HUES6 (cell line): ENCODE measurements at regions not wholly inside any gene's neighbourhood (a gene's known extent, or its start where the extent isn't known, plus 50 kb on each side); places are given as distances from the start of the nearest gene placed in this dataset.

Experiments
- H3K27ac ChIP-seq: 2 replicates; pipeline ENCODE4 v1.7.0; 2013; ENCODE audit warnings: low read depth, mild to moderate bottlenecking, low read length, inconsistent platforms
- H3K27me3 ChIP-seq: 2 replicates; pipeline ENCODE4 v1.6.1; 2013; ENCODE audit warnings: low read length; ENCODE audit not compliant: control insufficient read depth, insufficient read depth
- H3K36me3 ChIP-seq: 2 replicates; pipeline ENCODE4 v1.6.1; 2013; ENCODE audit warnings: low read length; ENCODE audit not compliant: control insufficient read depth, insufficient read depth
- H3K4me1 ChIP-seq: 2 replicates; pipeline ENCODE4 v1.6.1; 2013; ENCODE audit warnings: low read length; ENCODE audit not compliant: control insufficient read depth, insufficient read depth
- H3K4me3 ChIP-seq: 2 replicates; pipeline ENCODE4 v1.5.1; 2013; ENCODE audit warnings: low read depth, low read length
- H3K9ac ChIP-seq: one replicate; pipeline ENCODE4 v1.6.1; 2013; ENCODE audit warnings: mild to moderate bottlenecking, low read length
- H3K9me3 ChIP-seq: 2 replicates; pipeline ENCODE4 v1.6.1; 2013; ENCODE audit warnings: low read depth, low read length; ENCODE audit not compliant: control insufficient read depth, insufficient read depth

DNA sequence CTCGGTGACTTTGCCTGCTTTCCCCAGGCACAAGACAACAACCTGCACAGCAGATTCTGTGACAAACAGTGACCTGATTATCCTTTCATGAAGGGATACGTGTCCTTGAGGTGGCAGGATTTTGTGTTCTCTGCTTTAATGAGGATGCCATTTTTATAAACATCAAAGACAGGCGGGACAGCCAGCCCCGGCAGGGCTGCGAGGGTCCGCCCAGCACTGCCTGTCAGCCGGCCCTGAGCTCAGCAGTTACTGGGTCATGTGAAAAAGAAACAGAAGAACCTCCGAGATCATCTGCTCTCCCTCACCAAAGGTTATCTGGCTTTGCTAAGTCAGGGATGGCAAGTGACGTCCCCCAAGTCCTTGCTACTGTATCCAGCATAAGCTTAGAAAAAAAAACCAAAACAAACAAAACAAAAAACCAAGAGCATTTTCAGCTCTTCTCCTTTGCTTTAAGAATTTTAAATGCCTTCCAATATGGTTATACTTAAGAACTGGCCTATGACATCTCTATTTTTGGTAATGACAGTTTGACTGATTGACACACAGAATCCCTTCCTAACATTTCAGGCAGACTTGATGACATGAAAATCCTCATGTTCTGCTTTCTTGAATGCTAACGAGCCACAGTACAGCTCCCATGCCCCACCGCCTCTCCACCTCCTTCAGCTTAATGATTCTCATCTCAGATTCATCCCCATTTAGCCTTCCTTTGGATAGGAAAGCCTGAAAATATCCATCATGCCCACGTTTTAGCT is 666.6 kb upstream of the ARGLU1 start:
- Histone ChIP-seq H3K9me3 (no peaks in the 10 kb centered on the region), H3K9ac (no peak overlapping the region), H3K36me3 (no peaks in the 10 kb centered on the region), H3K4me3 (no peak overlapping the region), H3K27me3 (no peaks in the 10 kb centered on the region), H3K27ac (no peak overlapping the region), H3K4me1 (no peaks in the 10 kb centered on the region)

DNA sequence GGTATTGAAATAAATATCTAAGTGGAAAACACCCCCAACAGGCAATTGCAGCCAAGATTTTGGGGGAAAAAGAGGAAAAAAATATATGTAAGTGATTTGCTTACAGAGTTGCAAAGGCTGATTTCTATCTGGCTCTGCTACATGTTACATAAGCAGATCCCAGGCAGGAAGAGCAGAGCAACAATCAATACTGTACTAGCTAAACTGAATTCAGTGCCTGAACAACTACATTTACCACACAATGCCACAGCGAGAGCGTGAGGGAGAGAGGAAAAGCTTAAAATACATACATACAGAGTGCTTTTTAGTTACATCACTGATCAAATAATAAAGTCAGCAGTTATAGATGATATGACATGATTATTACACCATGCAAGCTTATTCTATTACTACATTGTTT is 665.6 kb upstream of the ARGLU1 start:
- H3K9me3 ChIP-seq = no peaks in the 10 kb centered on the region
- no peak overlapping the region for H3K27ac ChIP-seq
- no peak overlapping the region for H3K9ac ChIP-seq
- no peaks in the 10 kb centered on the region for H3K36me3 ChIP-seq
- no peak overlapping the region for H3K4me3 ChIP-seq
- no peaks in the 10 kb centered on the region for H3K27me3 ChIP-seq
- no peaks in the 10 kb centered on the region for H3K4me1 ChIP-seq

GRCh38 chr13:107231944-107232343 is 664.0 kb upstream of the ARGLU1 start:
- Histone ChIP-seq H3K4me3 (no peak overlapping the region), H3K27ac (no peak overlapping the region)

DNA sequence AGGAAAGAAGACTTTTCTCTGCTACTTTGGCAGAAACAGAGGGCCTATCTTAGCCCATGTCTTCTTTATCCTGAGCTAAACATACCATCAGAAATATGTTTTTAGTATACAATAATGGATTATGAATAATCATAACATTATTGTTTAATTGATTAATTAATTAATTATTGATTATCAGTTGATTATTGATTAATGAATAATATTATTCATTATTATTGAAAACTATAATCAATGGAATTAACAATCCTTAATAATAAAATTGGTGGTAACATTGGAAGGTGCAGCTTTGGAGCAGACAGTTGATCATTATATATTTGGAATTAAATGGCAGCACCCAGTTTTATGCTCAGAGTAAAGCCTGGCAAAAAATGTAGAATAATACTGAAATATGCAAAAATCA is 655.9 kb upstream of the ARGLU1 start:
- no peak overlapping the region for H3K9ac ChIP-seq
- H3K36me3 ChIP-seq = no peaks in the 10 kb centered on the region
- no peak overlapping the region for H3K27ac ChIP-seq
- no peak overlapping the region for H3K4me3 ChIP-seq
- no peaks in the 10 kb centered on the region for H3K9me3 ChIP-seq
- no peaks in the 10 kb centered on the region for H3K4me1 ChIP-seq
- no peaks in the 10 kb centered on the region for H3K27me3 ChIP-seq

More at GRCh38 chr13:107231944-107232343, 664.0 kb upstream of the ARGLU1 start:
- Histone ChIP-seq H3K27me3 (no peaks in the 10 kb centered on the region), H3K9me3 (no peaks in the 10 kb centered on the region), H3K36me3 (no peaks in the 10 kb centered on the region), H3K4me1 (no peaks in the 10 kb centered on the region), H3K9ac (no peak overlapping the region)

DNA sequence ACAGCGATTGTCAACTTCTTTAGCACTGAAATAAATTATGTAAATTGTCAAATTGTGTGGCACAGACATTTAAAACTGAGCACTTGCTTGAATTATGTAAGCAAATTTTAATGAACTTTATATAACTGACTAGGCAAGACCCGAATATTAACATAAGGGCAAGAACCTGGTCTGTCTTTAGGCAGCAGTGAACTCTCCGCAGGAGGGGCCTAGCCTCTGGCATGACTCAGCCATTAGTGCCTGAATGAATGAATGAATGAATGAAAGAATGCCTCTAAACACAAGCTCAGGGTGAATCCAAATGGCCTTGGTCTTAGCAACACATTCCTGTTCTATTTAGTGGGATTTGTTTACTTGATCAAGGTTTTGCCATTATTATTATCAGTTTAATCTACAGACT is 654.7 kb upstream of the ARGLU1 start:
- Histone ChIP-seq H3K27ac (no peak overlapping the region), H3K9me3 (no peaks in the 10 kb centered on the region), H3K4me1 (no peaks in the 10 kb centered on the region), H3K9ac (no peak overlapping the region), H3K36me3 (no peaks in the 10 kb centered on the region), H3K4me3 (no peak overlapping the region), H3K27me3 (no peaks in the 10 kb centered on the region)

DNA sequence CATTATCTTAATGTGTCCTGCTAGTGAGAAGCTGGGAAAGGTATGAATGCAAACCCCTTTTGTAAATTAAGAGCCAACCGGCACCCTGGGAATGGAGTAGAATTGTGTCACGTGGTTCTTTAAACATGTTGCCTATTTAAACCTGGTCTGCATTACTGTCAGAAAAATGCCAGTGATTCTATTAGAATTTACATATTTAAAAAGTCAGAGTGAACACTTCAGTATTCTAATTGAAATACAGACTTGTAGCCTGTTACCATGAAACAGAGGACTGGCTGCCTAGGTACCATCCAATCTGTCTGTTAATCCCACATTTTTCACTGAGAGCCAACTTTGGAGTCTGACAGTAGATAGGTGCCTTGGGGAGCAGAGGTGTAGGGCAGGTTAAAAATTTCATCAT is 652.3 kb upstream of the ARGLU1 start:
- Histone ChIP-seq H3K27ac (no peak overlapping the region), H3K9ac (no peak overlapping the region), H3K27me3 (no peaks in the 10 kb centered on the region), H3K4me3 (no peak overlapping the region), H3K4me1 (peaks cover 6% of the 10 kb centered on the region), H3K9me3 (no peaks in the 10 kb centered on the region), H3K36me3 (no peaks in the 10 kb centered on the region)

DNA sequence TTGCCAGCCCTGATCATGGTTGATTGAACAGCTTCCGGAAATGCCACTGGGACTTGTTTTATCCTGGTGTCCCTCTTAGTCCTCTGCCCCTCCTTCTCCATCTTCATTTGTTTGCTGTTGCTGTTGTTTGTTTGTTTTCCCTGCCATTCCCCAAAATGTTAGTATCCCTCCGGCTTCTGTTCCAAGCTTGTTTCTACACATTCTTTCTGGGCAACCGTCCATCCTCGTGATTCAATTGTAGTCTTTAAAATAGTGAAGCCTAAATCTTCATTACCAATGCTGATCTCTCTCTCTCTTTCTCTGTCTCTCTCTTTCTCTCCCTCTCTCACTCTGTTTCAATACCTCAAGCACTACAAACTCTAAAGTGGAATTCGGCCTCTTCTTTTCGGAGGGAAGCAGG is 649.3 kb upstream of the ARGLU1 start:
- Histone ChIP-seq H3K9ac (no peak overlapping the region), H3K27me3 (no peaks in the 10 kb centered on the region), H3K36me3 (no peaks in the 10 kb centered on the region), H3K9me3 (no peaks in the 10 kb centered on the region), H3K4me1 (peaks cover 6% of the 10 kb centered on the region), H3K27ac (no peak overlapping the region), H3K4me3 (no peak overlapping the region)

DNA sequence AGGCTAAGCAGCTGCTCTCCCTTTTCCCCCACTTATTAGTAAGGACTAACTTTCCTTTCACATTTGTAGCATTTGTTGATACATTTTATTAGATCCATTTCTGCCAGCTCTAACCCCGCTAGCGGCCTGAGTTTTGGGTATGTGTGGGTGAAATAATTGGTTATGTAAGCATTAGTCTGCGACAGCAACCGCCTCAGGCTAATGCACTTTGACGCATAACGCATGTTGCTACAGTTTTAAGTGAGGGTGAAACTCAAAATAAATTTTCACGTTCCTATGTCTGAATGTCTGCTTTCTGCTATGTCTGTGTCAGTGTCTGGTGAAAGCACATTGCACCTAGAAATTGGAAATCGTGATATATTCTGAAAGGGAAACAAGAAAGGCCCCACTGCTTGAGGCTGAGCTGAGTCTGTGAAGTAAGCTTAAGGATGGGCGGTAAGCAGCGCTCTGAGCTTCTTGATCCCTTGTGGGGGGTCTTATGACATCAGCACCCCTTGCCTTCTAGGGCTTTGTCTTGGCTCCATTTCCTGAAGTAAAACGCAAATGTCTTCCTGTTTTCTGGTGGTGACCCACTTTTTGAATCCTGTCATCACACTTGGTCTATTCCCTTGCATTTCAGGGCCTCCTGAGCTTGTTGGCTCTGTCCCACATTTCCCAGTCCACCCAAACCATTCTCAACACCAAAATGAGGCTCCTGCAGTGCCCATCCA is 648.3 kb upstream of the ARGLU1 start:
- no peak overlapping the region for H3K4me3 ChIP-seq
- H3K9ac ChIP-seq = no peak overlapping the region
- H3K27me3 ChIP-seq = no peaks in the 10 kb centered on the region
- H3K27ac ChIP-seq = no peak overlapping the region
- H3K9me3 ChIP-seq = no peaks in the 10 kb centered on the region
- no peaks in the 10 kb centered on the region for H3K36me3 ChIP-seq
- H3K4me1 ChIP-seq = peaks cover 6% of the 10 kb centered on the region

DNA sequence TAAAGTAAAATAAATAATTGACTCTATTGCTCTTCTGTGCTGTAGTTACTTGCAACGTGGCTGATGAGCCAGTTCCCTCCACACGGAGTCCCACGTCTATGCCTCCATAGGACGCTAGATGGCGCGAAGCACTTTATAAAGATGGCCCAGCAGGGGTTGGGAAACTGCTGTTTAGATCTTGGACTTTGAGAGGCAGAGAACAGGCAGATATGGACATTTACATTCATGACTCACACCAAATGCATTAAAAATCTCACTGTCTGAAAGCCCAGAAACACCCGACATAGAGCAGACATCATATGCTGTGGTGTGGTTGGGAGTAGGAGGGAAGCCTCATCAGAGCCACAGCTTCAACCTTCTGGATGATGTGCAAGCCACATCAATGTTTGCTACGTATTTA is 643.1 kb upstream of the ARGLU1 start:
- H3K4me3 ChIP-seq = no peak overlapping the region
- H3K9me3 ChIP-seq = no peaks in the 10 kb centered on the region
- no peak overlapping the region for H3K27ac ChIP-seq
- H3K4me1 ChIP-seq = peaks cover under 1% of the 10 kb centered on the region
- H3K36me3 ChIP-seq = no peaks in the 10 kb centered on the region
- no peaks in the 10 kb centered on the region for H3K27me3 ChIP-seq
- no peak overlapping the region for H3K9ac ChIP-seq

DNA sequence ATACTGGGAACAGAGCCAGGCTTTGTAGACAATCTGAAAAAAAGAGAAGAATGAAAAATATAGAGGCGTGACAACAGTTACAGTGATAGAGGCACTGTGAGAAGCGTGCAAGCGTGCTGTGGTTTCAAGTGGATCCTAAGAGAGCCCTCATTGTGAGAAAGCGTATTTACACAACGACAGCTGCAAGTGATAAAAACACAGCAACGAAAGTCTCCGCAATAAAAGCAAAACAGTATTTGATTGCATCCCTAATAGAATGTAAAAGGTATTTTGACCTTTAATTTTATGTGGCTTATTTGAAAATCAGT is 642.7 kb upstream of the ARGLU1 start:
- Histone ChIP-seq H3K27me3 (no peaks in the 10 kb centered on the region), H3K4me3 (no peak overlapping the region), H3K36me3 (no peaks in the 10 kb centered on the region), H3K4me1 (no peaks in the 10 kb centered on the region), H3K9ac (no peak overlapping the region), H3K9me3 (no peaks in the 10 kb centered on the region), H3K27ac (no peak overlapping the region)

DNA sequence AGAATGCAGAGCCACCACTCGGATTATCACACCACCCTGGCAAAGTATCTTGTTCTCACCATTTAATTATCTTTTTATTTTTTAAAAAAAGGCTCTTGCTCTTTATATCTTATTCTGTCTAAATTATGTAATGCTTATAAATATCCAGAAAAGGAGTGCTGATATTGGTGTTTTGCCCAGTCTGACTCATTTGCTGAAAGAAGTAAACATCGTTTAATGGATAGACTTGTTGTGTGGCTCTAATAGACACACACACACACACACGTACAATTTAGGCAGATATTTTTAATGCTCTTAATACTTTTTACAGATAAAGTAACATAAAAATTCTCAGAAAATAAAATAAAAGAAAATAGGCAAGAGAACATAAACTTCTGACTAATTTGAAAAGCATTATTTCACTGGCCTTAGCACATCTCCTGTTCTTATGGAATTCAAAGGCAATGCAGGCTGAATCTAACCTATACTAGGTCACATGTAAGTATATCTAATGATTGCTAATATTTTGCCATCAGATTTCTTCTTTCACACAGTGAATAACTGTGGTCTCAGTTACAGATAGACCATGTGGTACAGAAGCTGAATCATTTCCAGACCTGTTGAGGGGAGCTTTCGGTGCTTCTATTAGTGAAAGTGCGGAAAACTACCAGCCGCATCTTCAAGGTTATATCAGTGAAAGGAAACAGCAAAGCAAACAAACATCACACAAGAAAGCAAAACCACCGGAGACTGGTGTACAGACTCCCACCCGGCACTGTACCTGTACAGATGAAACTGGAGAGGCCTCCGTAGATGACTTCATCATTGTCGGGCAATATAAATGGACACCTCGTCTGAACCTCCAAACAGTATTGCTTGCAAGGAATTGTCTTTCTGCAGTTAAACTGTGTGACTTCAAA is 642.1 kb upstream of the ARGLU1 start:
- H3K27me3 ChIP-seq = no peaks in the 10 kb centered on the region
- H3K4me3 ChIP-seq = no peak overlapping the region
- H3K9ac ChIP-seq = no peak overlapping the region
- H3K4me1 ChIP-seq = no peaks in the 10 kb centered on the region
- no peaks in the 10 kb centered on the region for H3K9me3 ChIP-seq
- no peaks in the 10 kb centered on the region for H3K36me3 ChIP-seq
- H3K27ac ChIP-seq = no peak overlapping the region
